Parathyroid adenoma (tissue), 2 donors: ENCODE measurements at regions not wholly inside any gene's neighbourhood (a gene's known extent, or its start where the extent isn't known, plus 50 kb on each side); places are given as distances from the start of the nearest gene placed in this dataset.

Source experiments
- H2AFZ ChIP-seq: fragments of 300-600 bp; sonication (generic); one replicate; pipeline ENCODE4 v1.7.0; 2017; ENCODE audit warnings: antibody characterized with exemption, mild to moderate bottlenecking
- H3K27ac ChIP-seq: fragments of 300-600 bp; sonication (generic); one replicate; pipeline ENCODE4 v1.7.0; 2017
- H3K27me3 ChIP-seq: fragments of 300-600 bp; sonication (generic); one replicate; pipeline ENCODE4 v1.7.0; 2017; ENCODE audit warnings: low read length; ENCODE audit not compliant: control insufficient read depth, insufficient read depth
- H3K36me3 ChIP-seq: fragments of 300-600 bp; sonication (generic); one replicate; pipeline ENCODE4 v1.7.0; 2017; ENCODE audit warnings: low read length; ENCODE audit not compliant: control insufficient read depth, insufficient read depth
- H3K4me1 ChIP-seq: fragments of 300-600 bp; sonication (generic); one replicate; pipeline ENCODE4 v1.7.0; 2017; ENCODE audit warnings: control low read depth
- H3K4me2 ChIP-seq: fragments of 300-600 bp; sonication (generic); one replicate; pipeline ENCODE4 v1.7.0; 2017; ENCODE audit warnings: low read length
- H3K4me3 ChIP-seq: fragments of 300-600 bp; sonication (generic); one replicate; pipeline ENCODE4 v1.7.0; 2017; ENCODE audit warnings: low read depth, low read length
- H3K79me2 ChIP-seq: fragments of 300-600 bp; sonication (generic); one replicate; pipeline ENCODE4 v1.7.0; 2017; ENCODE audit warnings: control low read depth
- H3K9ac ChIP-seq: fragments of 300-600 bp; sonication (generic); one replicate; pipeline ENCODE4 v1.7.0; 2017; ENCODE audit warnings: mild to moderate bottlenecking
- H3K9me3 ChIP-seq: fragments of 300-600 bp; sonication (generic); one replicate; pipeline ENCODE4 v1.7.0; 2017; ENCODE audit warnings: low read length; ENCODE audit not compliant: control insufficient read depth
- TF ChIP-seq, protein P1 (sequence below): fragments of 300-600 bp; sonication (generic); IDR thresholded peaks from one replicate; pipeline ENCODE4 v1.7.0; 2017; ENCODE audit warnings: antibody characterized with exemption, mild to moderate bottlenecking
- donor health status: primary hyperparathyroidism.

DNA sequence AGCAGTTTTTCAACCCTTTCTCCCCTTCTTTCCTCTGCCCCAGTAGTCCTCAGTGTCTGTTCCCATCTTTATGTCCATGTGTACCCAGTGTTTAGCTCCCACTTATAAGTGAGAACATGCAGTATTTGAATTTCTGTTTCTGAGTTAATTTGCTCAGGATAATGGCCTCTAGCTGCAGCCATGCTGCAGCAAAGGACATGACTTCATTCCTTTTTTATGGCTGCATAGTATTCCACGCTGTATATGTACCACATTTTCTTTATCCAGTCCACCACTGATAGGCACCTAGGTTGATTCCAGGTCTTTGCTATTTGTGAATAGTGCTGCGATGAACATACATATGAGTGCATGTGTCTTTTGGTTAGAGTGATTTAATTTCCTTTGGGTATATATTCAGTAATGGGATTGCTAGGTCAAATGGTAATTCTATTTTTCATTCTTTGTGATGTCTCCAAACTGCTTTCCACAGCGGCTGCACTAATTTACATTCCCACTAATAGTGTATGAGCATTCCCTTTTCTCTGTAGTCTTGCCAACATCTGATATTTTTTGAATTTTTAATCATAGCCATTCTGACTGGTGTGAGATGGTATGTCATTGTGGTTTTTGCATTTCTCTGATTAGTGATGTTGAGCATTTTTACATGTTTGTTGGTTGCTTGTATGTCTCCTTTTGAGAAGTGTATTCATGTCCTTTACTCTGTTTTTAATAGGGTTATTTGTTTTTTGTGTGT, 54.6 kb upstream of the ANK2 start:
- Histone ChIP-seq H3K36me3 (no peaks in the 10 kb centered on the region), H3K27ac (no peak overlapping the region), H2AFZ (no peak overlapping the region), H3K4me1 (no peaks in the 10 kb centered on the region), H3K9me3 (no peaks in the 10 kb centered on the region), H3K4me2 (no peak overlapping the region), H3K27me3 (no peaks in the 10 kb centered on the region), H3K9ac (no peak overlapping the region), H3K4me3 (no peak overlapping the region), H3K79me2 (no peaks in the 10 kb centered on the region)
- TF ChIP-seq, protein P1, sequence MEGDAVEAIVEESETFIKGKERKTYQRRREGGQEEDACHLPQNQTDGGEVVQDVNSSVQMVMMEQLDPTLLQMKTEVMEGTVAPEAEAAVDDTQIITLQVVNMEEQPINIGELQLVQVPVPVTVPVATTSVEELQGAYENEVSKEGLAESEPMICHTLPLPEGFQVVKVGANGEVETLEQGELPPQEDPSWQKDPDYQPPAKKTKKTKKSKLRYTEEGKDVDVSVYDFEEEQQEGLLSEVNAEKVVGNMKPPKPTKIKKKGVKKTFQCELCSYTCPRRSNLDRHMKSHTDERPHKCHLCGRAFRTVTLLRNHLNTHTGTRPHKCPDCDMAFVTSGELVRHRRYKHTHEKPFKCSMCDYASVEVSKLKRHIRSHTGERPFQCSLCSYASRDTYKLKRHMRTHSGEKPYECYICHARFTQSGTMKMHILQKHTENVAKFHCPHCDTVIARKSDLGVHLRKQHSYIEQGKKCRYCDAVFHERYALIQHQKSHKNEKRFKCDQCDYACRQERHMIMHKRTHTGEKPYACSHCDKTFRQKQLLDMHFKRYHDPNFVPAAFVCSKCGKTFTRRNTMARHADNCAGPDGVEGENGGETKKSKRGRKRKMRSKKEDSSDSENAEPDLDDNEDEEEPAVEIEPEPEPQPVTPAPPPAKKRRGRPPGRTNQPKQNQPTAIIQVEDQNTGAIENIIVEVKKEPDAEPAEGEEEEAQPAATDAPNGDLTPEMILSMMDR = no peak
